HUDEP-2 (cell line): ENCODE measurements at regions not wholly inside any gene's neighbourhood (a gene's known extent, or its start where the extent isn't known, plus 50 kb on each side); places are given as distances from the start of the nearest gene placed in this dataset.
"Not testable (repeated sequence)": the region's sequence is repeated elsewhere in the genome, so short reads cannot be mapped to it uniquely, and the experiment has no call there.

ENCODE experiments used
- DNase-seq, 76 experiments: peaks; one replicate each; lab custom pipeline; 2025; ENCODE audit not compliant: unreplicated experiment in 76 of 76; lab: John Stamatoyannopoulos, UW

DNA sequence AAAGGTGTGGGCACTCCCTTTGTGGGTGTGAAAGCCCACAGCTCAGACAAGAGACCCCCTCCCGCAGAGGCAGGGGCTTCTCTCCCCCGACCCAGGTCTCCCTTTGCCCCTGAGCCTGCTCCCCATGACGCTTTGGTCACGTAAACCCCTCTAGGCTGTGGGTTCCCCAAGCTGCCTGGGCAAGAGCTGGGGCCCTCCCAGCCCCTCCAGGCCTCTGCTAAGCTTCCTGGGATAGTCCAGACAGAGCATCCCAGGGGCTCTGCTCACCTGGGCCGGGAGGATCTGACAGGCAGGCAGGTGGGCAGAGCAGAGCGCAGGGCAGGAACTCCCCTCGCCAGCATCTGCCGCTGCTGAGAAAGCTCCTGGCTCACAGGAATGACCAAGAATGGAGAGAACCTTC is 177.3 kb downstream of the BANP start:
- DNase-seq: no peak

GRCh38 chr16:88129133-88129532 is 177.9 kb downstream of the BANP start:
- DNase-seq: not testable (repeated sequence)

- no peak for DNase-seq
Measured at GRCh38 chr16:88130016-88130415, 178.8 kb downstream of the BANP start.

- DNase-seq: no peak
Measured at GRCh38 chr16:88130681-88131080, 179.4 kb downstream of the BANP start.

- no peak for DNase-seq
Measured at GRCh38 chr16:88131256-88131655, 180.0 kb downstream of the BANP start.

DNA sequence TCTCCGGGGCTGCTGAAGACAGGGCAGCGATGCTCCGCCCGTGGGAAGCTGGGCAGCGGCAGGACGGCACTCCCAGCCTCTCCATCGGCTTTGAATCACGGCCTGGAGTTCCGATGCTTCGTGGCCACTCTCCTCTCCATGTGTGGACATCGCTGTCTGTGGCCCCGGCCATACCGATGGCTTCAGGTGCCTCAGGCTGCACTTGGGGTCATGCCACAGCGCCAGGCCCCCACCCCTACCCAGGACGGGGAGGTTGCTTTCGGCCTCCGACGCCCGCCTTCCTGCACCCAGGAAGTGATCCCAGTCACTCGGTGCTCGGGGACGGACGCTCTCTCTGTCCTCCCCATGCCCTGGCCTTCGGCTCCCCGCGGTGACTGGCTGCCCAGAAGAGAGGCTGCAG is 180.7 kb downstream of the BANP start:
- no peak for DNase-seq

DNA sequence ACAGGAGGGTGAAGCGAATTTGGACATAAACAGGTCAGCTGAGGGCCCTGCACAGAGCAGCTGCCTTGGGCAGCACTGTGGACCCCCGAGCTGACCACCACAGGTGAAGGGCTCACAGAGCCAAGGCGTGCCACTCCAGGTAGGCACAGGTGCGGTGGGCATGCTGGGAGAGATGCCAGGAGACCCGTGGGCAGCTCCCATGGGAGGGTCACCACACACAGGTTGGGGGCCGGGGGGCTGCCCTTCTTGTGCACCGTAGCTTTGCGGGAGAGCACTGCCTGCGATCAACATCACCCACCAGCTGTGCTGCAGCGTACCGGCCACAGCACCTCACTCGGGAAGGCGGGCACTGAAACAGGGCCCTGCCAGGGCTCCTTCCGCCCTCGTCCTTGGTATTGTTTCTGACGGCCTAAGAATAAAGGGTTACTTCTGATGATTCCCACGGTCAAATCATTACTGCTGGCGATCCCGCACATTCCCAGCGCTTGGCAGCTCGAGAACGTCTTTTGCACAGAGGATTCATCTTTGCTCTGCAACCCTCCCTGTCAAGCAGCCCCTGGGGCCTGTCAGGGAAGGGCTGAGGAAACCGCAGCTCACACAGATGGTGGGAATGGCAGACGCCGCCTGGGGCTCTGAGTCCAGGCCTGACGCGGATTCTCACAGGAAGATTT is 181.7 kb downstream of the BANP start:
- no peak for DNase-seq

DNA sequence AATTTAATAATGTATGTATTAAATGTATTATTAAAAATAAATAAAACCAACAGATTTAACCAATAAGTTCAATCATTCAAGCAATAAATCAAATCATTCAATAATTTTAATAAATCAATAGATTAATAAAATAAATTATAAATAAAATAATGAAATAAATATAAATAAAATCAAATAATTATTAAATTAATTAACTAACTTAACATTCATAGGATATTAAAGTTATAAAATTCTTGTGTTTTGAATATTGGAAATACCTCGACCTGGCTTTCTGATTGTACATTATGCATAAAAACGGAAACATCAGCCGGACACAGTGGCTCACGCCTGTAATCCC is 182.2 kb downstream of the BANP start:
- DNase-seq: no peak

- not testable (repeated sequence) for DNase-seq
Measured at GRCh38 chr16:88134172-88134898, 183.1 kb downstream of the BANP start.

GRCh38 chr16:88134899-88135682 is 183.9 kb downstream of the BANP start:
- not testable (repeated sequence) for DNase-seq

DNA sequence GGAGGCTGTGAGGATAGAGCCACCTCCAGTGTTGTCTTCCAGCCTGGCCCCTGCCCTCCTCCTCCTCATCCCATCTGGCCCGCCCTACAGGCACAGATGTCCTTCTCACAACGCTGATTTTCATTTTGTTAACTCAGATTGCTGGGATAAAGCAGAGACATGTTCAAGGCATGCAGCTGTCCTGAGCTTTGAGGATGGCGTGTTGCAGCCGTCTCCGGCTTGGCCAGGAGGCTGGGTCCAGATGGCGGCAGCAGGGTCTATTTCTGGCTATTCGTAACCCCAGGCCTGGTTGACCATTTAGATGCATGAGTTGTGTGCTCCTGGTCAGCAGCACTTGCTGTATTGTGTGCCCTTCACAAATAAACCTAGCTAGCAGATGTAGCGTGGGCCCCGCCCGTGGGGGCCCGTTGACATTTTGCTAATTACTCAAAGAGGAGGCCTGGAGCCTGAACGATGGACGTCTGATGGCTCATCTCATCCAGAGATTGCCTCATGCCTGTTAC is 185.0 kb downstream of the BANP start:
- not testable (repeated sequence) for DNase-seq

GRCh38 chr16:88136939-88137338 is 185.7 kb downstream of the BANP start:
- not testable (repeated sequence) for DNase-seq

- not testable (repeated sequence) for DNase-seq
Measured at GRCh38 chr16:88139141-88139540, 187.9 kb downstream of the BANP start.

GRCh38 chr16:88140195-88140594 is 189.0 kb downstream of the BANP start:
- DNase-seq: not testable (repeated sequence)

DNA sequence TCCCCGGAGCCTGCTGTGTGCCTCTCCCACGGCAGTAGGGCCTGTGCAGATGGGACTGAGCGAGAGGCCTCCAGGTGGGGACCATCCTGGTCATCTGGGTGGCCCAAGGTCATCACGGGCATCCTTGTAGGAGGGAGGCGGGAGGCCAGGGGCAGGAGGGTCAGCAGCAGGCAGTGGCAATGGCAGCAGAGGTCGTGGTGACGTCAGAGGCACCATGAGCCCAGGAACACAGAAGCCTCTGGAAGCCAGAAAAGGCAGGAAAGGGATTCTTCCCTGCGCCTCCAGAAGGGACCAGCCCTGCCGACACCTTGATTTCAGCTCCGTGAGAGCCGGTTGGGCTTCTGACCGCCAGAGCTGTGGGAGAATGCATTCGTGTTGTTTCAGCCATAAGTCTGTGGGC is 190.3 kb downstream of the BANP start:
- no peak for DNase-seq

GRCh38 chr16:88142056-88142935 is 191.1 kb downstream of the BANP start:
- not testable (repeated sequence) for DNase-seq

DNA sequence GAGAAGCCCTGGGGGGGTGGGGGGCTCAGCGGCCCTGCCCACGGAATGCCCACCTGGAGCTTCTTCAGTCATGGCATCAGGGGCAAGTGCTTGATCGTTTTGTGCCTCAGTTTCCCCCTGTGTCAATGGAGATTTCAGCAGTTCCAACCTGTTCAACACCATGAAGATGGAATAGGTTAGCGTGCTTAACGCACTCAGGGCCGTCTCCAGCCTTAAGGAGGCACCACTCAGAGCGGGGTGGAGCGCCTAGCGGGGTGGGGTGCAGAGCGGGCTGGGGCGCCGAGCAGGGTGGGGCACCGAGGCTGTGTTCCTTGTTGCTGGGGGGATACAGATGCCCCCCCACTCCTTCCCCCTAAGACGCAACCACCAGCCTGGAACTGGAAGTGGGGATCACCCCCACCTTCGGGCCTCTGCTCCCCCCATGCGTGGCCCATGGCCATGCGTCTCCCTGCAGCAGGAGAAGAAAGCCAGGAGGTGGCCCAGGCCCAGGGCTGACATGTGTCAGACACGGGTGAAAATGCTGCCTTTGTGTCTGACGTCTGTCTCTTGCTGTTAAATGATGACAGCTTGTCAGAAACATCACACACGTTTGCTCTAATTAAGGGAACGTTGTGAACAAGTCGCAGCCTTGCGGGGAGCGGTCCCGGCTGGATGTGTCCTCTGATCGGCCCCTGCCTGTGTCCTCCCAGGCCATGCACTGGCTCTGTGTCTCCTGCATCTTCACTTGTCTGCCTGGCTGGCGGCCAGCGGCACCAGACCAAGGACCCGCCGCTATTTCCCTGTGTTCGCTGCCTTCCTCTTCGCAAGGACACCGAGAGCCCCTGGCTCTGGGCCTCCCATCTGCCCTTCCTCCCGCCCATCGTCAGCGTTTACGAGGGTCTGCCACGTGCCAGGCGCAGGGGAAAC is 192.1 kb downstream of the BANP start:
- DNase-seq: not testable (repeated sequence)

- DNase-seq: no peak
Measured at GRCh38 chr16:88144028-88144511, 192.8 kb downstream of the BANP start.

- DNase-seq: not testable (repeated sequence)
Measured at GRCh38 chr16:88145376-88145775, 194.1 kb downstream of the BANP start.
